ENCODE measurements at regions not wholly inside any gene's neighbourhood (a gene's known extent, or its start where the extent isn't known, plus 50 kb on each side); places are given as distances from the start of the nearest gene placed in this dataset.

DNA sequence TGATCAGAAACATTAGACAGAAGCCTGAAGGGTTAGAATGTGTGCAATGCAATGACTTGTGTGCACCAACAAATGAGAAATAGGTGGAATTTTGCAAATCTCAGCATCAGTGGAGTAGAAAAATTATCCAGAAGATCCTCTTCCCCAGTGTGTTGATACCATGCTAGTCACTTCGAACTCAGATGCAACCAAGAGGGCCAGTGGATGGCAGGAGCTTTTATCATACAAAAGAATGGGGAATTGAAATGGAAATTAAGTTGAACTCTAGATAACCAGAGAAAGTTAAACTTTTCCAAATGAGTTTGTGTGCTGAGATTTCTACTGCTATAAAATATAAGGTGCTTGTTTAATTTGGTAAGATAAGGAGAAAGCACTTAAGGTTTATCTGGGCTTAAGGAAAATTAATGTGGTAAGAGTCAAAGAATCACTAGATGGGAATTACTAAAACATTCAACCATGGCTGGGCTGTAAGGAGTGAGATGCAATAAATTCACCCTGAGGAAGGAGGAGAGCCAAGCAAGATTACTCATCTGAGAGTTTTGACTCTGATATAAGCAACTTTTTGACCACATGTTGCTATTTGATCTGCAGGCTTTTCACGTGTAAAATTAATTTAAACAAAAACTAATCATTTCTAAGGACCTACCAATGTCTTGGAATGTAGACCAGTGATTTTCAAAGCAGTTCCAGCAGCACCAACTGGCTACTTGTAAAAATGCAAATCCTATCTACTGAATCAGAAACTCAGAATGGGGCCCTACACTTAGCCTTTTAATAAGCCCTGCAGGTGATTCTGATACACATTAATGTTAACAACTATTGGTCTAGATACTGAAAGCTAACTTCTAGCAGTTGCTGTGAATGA is 113.2 kb downstream of the CDC14C start:
- TF ChIP-seq, protein P1, sequence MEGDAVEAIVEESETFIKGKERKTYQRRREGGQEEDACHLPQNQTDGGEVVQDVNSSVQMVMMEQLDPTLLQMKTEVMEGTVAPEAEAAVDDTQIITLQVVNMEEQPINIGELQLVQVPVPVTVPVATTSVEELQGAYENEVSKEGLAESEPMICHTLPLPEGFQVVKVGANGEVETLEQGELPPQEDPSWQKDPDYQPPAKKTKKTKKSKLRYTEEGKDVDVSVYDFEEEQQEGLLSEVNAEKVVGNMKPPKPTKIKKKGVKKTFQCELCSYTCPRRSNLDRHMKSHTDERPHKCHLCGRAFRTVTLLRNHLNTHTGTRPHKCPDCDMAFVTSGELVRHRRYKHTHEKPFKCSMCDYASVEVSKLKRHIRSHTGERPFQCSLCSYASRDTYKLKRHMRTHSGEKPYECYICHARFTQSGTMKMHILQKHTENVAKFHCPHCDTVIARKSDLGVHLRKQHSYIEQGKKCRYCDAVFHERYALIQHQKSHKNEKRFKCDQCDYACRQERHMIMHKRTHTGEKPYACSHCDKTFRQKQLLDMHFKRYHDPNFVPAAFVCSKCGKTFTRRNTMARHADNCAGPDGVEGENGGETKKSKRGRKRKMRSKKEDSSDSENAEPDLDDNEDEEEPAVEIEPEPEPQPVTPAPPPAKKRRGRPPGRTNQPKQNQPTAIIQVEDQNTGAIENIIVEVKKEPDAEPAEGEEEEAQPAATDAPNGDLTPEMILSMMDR (conservative IDR thresholded peaks at IDR 0.05; ENCODE audit: low read depth, low read length): no peak
- Histone ChIP-seq H3K4me2 (no peak overlapping the region), H4K20me1 (ENCODE audit: insufficient read depth) (no peaks in the 10 kb centered on the region), H2AFZ (ENCODE audit: low read depth) (no peak overlapping the region), H3K4me3 (IDR thresholded peaks at IDR 0.05; ENCODE audit: insufficient read depth, low read depth, low read length) (no peak overlapping the region), H3K36me3 (ENCODE audit: insufficient read depth) (no peaks in the 10 kb centered on the region), H3K4me1 (ENCODE audit: low read depth, poor library complexity, severe bottlenecking) (no peaks in the 10 kb centered on the region), H3K27ac (no peak overlapping the region), H3K9ac (no peak overlapping the region), H3K79me2 (ENCODE audit: insufficient read depth, low read depth) (no peaks in the 10 kb centered on the region), H3K27me3 (ENCODE audit: insufficient read depth, low read depth) (no peaks in the 10 kb centered on the region)

GRCh38 chr7:49038821-49039358 is 114.5 kb downstream of the CDC14C start:
- Histone ChIP-seq H4K20me1 (ENCODE audit: insufficient read depth) (no peaks in the 10 kb centered on the region), H3K4me1 (ENCODE audit: low read depth, poor library complexity, severe bottlenecking) (no peaks in the 10 kb centered on the region), H3K4me2 (no peak overlapping the region), H3K27me3 (ENCODE audit: insufficient read depth, low read depth) (no peaks in the 10 kb centered on the region), H3K79me2 (ENCODE audit: insufficient read depth, low read depth) (no peaks in the 10 kb centered on the region), H3K4me3 (IDR thresholded peaks at IDR 0.05; ENCODE audit: insufficient read depth, low read depth, low read length) (no peak overlapping the region), H3K36me3 (ENCODE audit: insufficient read depth) (no peaks in the 10 kb centered on the region), H2AFZ (ENCODE audit: low read depth) (no peak overlapping the region), H3K9ac (no peak overlapping the region), H3K27ac (no peak overlapping the region)
- TF ChIP-seq, protein P1 (conservative IDR thresholded peaks at IDR 0.05; ENCODE audit: low read depth, low read length): no peak

DNA sequence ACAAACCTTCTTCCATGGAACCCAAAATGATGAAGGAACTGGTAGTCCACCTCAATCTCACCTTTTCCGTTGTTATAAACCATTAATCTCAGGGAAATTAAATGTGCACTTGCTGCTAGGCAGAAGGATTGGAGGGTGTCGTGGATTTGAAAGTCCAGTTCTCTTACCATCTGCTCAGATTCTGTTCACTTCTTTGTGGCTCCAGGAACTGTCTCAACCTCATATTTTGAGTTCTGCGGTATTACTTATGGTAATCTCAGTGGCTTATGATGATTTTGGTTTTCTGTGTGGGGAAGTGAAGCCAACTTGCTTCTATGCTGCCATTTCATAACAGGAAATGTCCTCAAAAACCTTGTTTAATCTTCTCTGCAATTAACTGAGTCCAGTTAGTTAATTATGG is 136.4 kb downstream of the CDC14C start:
- Histone ChIP-seq H2AFZ (ENCODE audit: low read depth) (no peak overlapping the region), H3K27me3 (ENCODE audit: insufficient read depth, low read depth) (no peaks in the 10 kb centered on the region), H3K36me3 (ENCODE audit: insufficient read depth) (no peaks in the 10 kb centered on the region), H3K4me3 (IDR thresholded peaks at IDR 0.05; ENCODE audit: insufficient read depth, low read depth, low read length) (no peak overlapping the region), H3K4me2 (no peak overlapping the region), H3K4me1 (ENCODE audit: low read depth, poor library complexity, severe bottlenecking) (no peaks in the 10 kb centered on the region), H3K9ac (no peak overlapping the region), H3K79me2 (ENCODE audit: insufficient read depth, low read depth) (no peaks in the 10 kb centered on the region), H4K20me1 (ENCODE audit: insufficient read depth) (no peaks in the 10 kb centered on the region), H3K27ac (no peak overlapping the region)
- TF ChIP-seq, protein P1 (conservative IDR thresholded peaks at IDR 0.05; ENCODE audit: low read depth, low read length): no peak

DNA sequence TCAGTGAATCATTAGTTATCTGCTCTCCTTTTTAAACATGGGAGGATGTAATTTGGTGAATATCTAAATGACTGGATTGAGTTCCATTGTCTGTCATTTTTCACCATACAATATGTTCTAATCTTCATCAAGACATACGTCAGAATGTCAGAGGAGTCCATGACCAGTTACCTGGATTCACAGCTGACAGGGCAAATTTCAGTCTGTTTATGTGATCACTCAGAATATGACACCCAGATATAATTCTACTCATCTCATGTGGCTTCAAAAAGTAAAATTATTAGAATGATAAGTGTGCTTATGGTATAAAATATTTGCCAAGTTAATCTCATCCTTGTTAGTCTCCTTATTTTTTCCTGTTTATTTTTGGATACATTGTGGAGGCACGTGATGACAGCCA is 150.2 kb downstream of the CDC14C start:
- no peak overlapping the region for H2AFZ ChIP-seq (ENCODE audit: low read depth)
- H3K4me2 ChIP-seq: no peak overlapping the region
- H3K27me3 ChIP-seq (ENCODE audit: insufficient read depth, low read depth): no peaks in the 10 kb centered on the region
- no peaks in the 10 kb centered on the region for H4K20me1 ChIP-seq (ENCODE audit: insufficient read depth)
- no peaks in the 10 kb centered on the region for H3K4me1 ChIP-seq (ENCODE audit: low read depth, poor library complexity, severe bottlenecking)
- no peak overlapping the region for H3K4me3 ChIP-seq (IDR thresholded peaks at IDR 0.05; ENCODE audit: insufficient read depth, low read depth, low read length)
- no peaks in the 10 kb centered on the region for H3K36me3 ChIP-seq (ENCODE audit: insufficient read depth)
- no peaks in the 10 kb centered on the region for H3K79me2 ChIP-seq (ENCODE audit: insufficient read depth, low read depth)
- H3K27ac ChIP-seq: no peak overlapping the region
- TF ChIP-seq, protein P1 (conservative IDR thresholded peaks at IDR 0.05; ENCODE audit: low read depth, low read length): no peak
- no peak overlapping the region for H3K9ac ChIP-seq

Measured in KMS-11 (cell line).